ENCODE measurements at regions not wholly inside any gene's neighbourhood (a gene's known extent, or its start where the extent isn't known, plus 50 kb on each side); places are given as distances from the start of the nearest gene placed in this dataset.

DNA sequence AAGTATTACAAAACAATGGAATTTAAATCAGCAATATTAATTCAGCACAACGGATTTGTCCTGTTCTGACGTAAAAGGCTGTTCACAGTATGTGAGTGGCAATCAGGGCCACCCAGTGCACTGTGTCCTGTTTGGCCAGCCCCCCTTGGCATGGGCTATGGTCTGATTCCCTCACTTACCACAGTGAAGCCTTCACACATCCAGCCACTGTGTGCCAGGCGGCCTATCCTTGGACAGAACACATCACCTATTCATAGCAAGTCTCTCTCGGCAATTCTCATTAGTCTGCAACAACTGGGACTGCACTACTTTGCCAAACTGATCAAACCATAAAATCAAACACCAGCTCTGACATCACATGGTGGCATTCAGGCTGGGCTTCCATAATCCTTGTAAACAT, 221.5 kb upstream of the TSHZ3 start:
- BruUV-seq (replicated peaks) = no TSS peak
- POLR2A ChIA-PET = no interaction called here
- Mint-ChIP-seq H3K9me3 (ENCODE audit: unreplicated experiment) (peaks cover 9% of the 10 kb centered on the region), H3K4me3 (ENCODE audit: unreplicated experiment) (no peak overlapping the region), H3K4me1 (ENCODE audit: insufficient read depth, unreplicated experiment) (no peaks in the 10 kb centered on the region), H3K27ac (ENCODE audit: low read depth, unreplicated experiment) (no peak overlapping the region), H3K36me3 (ENCODE audit: insufficient read depth, unreplicated experiment) (no peaks in the 10 kb centered on the region), H3K27me3 (ENCODE audit: insufficient read depth, unreplicated experiment) (no peaks in the 10 kb centered on the region)
- CTCF ChIA-PET = no interaction called here
- DNase-seq (ENCODE audit: unreplicated experiment) = no peak
- TF ChIP-seq, protein P1, sequence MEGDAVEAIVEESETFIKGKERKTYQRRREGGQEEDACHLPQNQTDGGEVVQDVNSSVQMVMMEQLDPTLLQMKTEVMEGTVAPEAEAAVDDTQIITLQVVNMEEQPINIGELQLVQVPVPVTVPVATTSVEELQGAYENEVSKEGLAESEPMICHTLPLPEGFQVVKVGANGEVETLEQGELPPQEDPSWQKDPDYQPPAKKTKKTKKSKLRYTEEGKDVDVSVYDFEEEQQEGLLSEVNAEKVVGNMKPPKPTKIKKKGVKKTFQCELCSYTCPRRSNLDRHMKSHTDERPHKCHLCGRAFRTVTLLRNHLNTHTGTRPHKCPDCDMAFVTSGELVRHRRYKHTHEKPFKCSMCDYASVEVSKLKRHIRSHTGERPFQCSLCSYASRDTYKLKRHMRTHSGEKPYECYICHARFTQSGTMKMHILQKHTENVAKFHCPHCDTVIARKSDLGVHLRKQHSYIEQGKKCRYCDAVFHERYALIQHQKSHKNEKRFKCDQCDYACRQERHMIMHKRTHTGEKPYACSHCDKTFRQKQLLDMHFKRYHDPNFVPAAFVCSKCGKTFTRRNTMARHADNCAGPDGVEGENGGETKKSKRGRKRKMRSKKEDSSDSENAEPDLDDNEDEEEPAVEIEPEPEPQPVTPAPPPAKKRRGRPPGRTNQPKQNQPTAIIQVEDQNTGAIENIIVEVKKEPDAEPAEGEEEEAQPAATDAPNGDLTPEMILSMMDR (IDR thresholded peaks at IDR 0.05; ENCODE audit: unreplicated experiment) = no peak
- intact Hi-C loops (cut with micrococcal nuclease) = no loop called here

DNA sequence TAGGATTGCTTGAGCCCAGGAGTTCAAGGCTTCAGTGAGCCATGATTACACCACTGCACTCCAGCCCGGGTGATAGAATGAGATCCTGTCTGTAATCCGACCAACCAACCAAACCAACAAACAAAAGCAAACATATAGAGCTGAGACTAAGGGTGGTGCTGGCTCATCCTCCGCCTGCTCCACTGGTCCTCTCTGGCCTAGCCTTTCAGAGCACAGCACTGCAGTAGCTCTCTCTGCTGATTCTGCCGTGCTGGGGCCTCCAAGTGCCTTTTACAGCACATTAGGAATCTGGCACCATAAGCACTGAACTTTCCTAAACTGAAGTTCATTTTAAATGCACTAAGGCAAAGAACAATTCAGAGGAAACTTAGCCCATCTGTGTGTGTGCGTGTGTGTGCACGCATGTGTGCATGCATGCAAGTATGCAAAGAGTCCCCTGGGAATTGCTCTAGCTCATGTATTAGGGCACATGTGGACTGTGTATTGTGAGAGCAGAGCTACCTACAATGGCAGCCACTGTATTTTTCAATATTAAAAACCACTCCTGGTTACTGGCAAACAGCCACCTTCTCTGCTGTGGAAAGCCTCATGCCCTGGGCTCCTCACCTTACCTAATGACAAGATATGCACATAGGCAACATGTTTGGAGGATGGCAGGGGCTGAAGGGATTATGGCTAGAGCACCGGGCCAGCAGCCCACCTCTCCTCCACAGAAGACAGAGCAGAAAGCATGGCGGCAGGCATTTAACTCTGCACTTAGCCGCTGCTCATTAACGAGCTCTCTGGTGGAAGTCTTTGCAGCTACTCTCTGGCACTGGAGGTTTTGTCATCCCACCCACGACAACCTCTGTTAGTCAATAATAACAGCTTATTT, 223.1 kb upstream of the TSHZ3 start:
- Mint-ChIP-seq H3K36me3 (ENCODE audit: insufficient read depth, unreplicated experiment) (no peaks in the 10 kb centered on the region), H3K27ac (ENCODE audit: low read depth, unreplicated experiment) (no peak overlapping the region), H3K27me3 (ENCODE audit: insufficient read depth, unreplicated experiment) (no peaks in the 10 kb centered on the region), H3K4me1 (ENCODE audit: insufficient read depth, unreplicated experiment) (no peaks in the 10 kb centered on the region), H3K9me3 (ENCODE audit: unreplicated experiment) (peaks cover 7% of the 10 kb centered on the region), H3K4me3 (ENCODE audit: unreplicated experiment) (no peak overlapping the region)
- TF ChIP-seq, protein P1 (IDR thresholded peaks at IDR 0.05; ENCODE audit: unreplicated experiment) = no peak
- POLR2A ChIA-PET = no interaction called here
- BruUV-seq (replicated peaks) = no TSS peak
- CTCF ChIA-PET = interaction anchor here (0.6 kb wide), 1 partner anchor 869 kb away, joined by 4 read pairs; no protein-coding TSS in a partner anchor
- no peak for DNase-seq (ENCODE audit: unreplicated experiment)
- intact Hi-C loops (cut with micrococcal nuclease) = no loop called here

- ChIA-PET POLR2A (no interaction called here), CTCF (interaction anchor here (0.6 kb wide), 1 partner anchor 558 kb away, joined by 3 read pairs; no protein-coding TSS in a partner anchor)
- H3K36me3 Mint-ChIP-seq (ENCODE audit: insufficient read depth, unreplicated experiment) = no peaks in the 10 kb centered on the region
These were observed 223.7 kb upstream of the TSHZ3 start for GRCh38 chr19:31572976-31573298.

GRCh38 chr19:31574251-31574973, 225.2 kb upstream of the TSHZ3 start:
- ChIA-PET CTCF (interaction anchor here (0.6 kb wide), 1 partner anchor 1033 kb away, joined by 3 read pairs; no protein-coding TSS in a partner anchor), POLR2A (no interaction called here)
- no peak overlapping the region for H3K27ac Mint-ChIP-seq (ENCODE audit: low read depth, unreplicated experiment)
- H3K4me1 Mint-ChIP-seq (ENCODE audit: insufficient read depth, unreplicated experiment) = no peaks in the 10 kb centered on the region
- intact Hi-C loops (cut with micrococcal nuclease) = no loop called here
- H3K27me3 Mint-ChIP-seq (ENCODE audit: insufficient read depth, unreplicated experiment) = no peaks in the 10 kb centered on the region
- H3K9me3 Mint-ChIP-seq (ENCODE audit: unreplicated experiment) = peaks cover 12% of the 10 kb centered on the region
- no peaks in the 10 kb centered on the region for H3K36me3 Mint-ChIP-seq (ENCODE audit: insufficient read depth, unreplicated experiment)
- TF ChIP-seq, protein P1 (IDR thresholded peaks at IDR 0.05; ENCODE audit: unreplicated experiment) = no peak
- no peak overlapping the region for H3K4me3 Mint-ChIP-seq (ENCODE audit: unreplicated experiment)
- no TSS peak for BruUV-seq (replicated peaks)
- no peak for DNase-seq (ENCODE audit: unreplicated experiment)

More at GRCh38 chr19:31572976-31573298, 223.7 kb upstream of the TSHZ3 start:
- intact Hi-C loops (cut with micrococcal nuclease) = no loop called here
- H3K9me3 Mint-ChIP-seq (ENCODE audit: unreplicated experiment) = peaks cover 7% of the 10 kb centered on the region
- H3K27me3 Mint-ChIP-seq (ENCODE audit: insufficient read depth, unreplicated experiment) = no peaks in the 10 kb centered on the region
- no peak for DNase-seq (ENCODE audit: unreplicated experiment)
- TF ChIP-seq, protein P1 (IDR thresholded peaks at IDR 0.05; ENCODE audit: unreplicated experiment) = no peak
- no TSS peak for BruUV-seq (replicated peaks)
- H3K4me3 Mint-ChIP-seq (ENCODE audit: unreplicated experiment) = no peak overlapping the region
- H3K27ac Mint-ChIP-seq (ENCODE audit: low read depth, unreplicated experiment) = no peak overlapping the region
- no peaks in the 10 kb centered on the region for H3K4me1 Mint-ChIP-seq (ENCODE audit: insufficient read depth, unreplicated experiment)
